ENCODE measurements at regions not wholly inside any gene's neighbourhood (a gene's known extent, or its start where the extent isn't known, plus 50 kb on each side); places are given as distances from the start of the nearest gene placed in this dataset.

DNA sequence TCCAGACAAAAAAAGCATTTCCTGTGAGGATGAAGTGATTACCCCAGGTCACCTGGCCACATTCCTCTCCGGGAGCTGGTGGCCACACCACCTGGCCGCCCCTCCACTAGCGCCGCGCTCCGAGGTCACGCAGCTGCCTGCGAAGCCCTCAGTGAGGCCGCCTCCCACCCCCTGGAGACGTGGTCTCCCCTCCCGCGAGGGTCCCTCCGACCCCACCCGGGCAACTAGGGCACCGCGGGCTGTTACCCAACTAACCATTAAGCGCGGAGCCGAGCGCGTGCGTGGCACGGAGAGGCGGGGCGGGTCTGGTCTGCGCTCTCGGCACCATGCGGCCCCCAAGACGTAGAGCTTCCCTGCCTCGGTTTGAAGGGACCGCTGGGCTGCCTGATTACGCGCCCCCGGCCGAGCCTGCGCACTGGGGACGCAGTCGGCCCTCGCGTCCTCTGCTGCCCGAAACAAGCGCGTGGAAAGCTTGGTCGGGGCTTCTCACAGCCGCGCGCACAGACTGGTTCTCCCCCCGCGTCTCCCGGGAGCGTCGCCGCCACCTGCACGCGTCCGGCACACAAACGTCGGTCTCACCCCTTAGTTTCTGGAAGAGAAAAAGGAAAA, 106.5 kb downstream of the SLC16A1 start:
- no peak for TF ChIP-seq POLR2A (IDR thresholded peaks at IDR 0.05)
- TF ChIP-seq, protein P1, sequence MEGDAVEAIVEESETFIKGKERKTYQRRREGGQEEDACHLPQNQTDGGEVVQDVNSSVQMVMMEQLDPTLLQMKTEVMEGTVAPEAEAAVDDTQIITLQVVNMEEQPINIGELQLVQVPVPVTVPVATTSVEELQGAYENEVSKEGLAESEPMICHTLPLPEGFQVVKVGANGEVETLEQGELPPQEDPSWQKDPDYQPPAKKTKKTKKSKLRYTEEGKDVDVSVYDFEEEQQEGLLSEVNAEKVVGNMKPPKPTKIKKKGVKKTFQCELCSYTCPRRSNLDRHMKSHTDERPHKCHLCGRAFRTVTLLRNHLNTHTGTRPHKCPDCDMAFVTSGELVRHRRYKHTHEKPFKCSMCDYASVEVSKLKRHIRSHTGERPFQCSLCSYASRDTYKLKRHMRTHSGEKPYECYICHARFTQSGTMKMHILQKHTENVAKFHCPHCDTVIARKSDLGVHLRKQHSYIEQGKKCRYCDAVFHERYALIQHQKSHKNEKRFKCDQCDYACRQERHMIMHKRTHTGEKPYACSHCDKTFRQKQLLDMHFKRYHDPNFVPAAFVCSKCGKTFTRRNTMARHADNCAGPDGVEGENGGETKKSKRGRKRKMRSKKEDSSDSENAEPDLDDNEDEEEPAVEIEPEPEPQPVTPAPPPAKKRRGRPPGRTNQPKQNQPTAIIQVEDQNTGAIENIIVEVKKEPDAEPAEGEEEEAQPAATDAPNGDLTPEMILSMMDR (IDR thresholded peaks at IDR 0.05 in 8 of 11, conservative IDR thresholded peaks at IDR 0.05 in 3 of 11) = no peak
- peak in 2 of 3 donors; percentile 36 to 54 for TF ChIP-seq POLR2AphosphoS5 (IDR thresholded peaks at IDR 0.05)
